ENCODE measurements at regions not wholly inside any gene's neighbourhood (a gene's known extent, or its start where the extent isn't known, plus 50 kb on each side); places are given as distances from the start of the nearest gene placed in this dataset.

GRCh38 chr16:50972876-50973275 is 178.2 kb downstream of the SALL1 start:
- TF ChIP-seq, protein P1, sequence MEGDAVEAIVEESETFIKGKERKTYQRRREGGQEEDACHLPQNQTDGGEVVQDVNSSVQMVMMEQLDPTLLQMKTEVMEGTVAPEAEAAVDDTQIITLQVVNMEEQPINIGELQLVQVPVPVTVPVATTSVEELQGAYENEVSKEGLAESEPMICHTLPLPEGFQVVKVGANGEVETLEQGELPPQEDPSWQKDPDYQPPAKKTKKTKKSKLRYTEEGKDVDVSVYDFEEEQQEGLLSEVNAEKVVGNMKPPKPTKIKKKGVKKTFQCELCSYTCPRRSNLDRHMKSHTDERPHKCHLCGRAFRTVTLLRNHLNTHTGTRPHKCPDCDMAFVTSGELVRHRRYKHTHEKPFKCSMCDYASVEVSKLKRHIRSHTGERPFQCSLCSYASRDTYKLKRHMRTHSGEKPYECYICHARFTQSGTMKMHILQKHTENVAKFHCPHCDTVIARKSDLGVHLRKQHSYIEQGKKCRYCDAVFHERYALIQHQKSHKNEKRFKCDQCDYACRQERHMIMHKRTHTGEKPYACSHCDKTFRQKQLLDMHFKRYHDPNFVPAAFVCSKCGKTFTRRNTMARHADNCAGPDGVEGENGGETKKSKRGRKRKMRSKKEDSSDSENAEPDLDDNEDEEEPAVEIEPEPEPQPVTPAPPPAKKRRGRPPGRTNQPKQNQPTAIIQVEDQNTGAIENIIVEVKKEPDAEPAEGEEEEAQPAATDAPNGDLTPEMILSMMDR (IDR thresholded peaks at IDR 0.05; ENCODE audit: low read depth, low read length): no peak
- no peak for TF ChIP-seq EZH2phosphoT487 (IDR thresholded peaks at IDR 0.05; ENCODE audit: low read depth)
